ENCODE measurements at regions not wholly inside any gene's neighbourhood (a gene's known extent, or its start where the extent isn't known, plus 50 kb on each side); places are given as distances from the start of the nearest gene placed in this dataset.

DNA sequence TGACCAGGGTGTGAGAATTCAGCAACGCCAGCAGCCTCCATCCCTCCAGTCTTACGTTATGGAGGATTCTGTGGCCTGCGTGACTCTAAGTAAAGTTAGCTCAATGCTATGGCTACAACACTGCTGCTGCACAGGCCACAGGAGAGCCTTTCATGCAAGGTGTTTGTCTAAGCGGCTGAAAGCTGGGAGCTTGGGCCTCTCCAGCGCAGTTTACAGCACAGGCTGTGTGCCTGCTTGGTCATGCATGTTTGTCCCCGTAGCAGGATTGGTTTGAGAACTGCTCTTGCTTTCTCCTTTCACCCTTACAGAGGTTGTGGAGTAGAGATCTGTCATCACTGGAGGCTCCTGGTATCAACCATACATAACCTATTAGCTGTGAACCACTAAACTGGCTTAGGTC lies 113.1 kb upstream of the TMCC3 start:
- TF ChIP-seq ZBTB7A (IDR thresholded peaks at IDR 0.05; ENCODE audit: low read depth) (no peak), FOXM1 (IDR thresholded peaks at IDR 0.05; ENCODE audit: borderline replicate concordance, low read depth) (no peak), EGR1 (IDR thresholded peaks at IDR 0.05) (no peak), CEBPB (IDR thresholded peaks at IDR 0.05) (no peak), TAF1 (IDR thresholded peaks at IDR 0.05; ENCODE audit: low read depth) (no peak), YY1 (IDR thresholded peaks at IDR 0.05; ENCODE audit: low read depth) (no peak), TEAD4 (IDR thresholded peaks at IDR 0.05) (no peak), CREB1 (IDR thresholded peaks at IDR 0.05; ENCODE audit: low read depth) (no peak), EP300 (IDR thresholded peaks at IDR 0.05; ENCODE audit: borderline replicate concordance) (no peak), RAD21 (IDR thresholded peaks at IDR 0.05; ENCODE audit: low read depth) (no peak), USF1 (IDR thresholded peaks at IDR 0.05) (no peak)
- TF ChIP-seq, protein P1, sequence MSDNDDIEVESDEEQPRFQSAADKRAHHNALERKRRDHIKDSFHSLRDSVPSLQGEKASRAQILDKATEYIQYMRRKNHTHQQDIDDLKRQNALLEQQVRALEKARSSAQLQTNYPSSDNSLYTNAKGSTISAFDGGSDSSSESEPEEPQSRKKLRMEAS (IDR thresholded peaks at IDR 0.05), result no peak

GRCh38 chr12:94762943-94763342 lies 112.6 kb upstream of the TMCC3 start:
- TF ChIP-seq, protein P1 (IDR thresholded peaks at IDR 0.05), result no peak
- TF ChIP-seq TAF1 (IDR thresholded peaks at IDR 0.05; ENCODE audit: low read depth) (no peak), EP300 (IDR thresholded peaks at IDR 0.05; ENCODE audit: borderline replicate concordance) (no peak), YY1 (IDR thresholded peaks at IDR 0.05; ENCODE audit: low read depth) (no peak), USF1 (IDR thresholded peaks at IDR 0.05) (no peak)
- TF ChIP-seq, protein P2, sequence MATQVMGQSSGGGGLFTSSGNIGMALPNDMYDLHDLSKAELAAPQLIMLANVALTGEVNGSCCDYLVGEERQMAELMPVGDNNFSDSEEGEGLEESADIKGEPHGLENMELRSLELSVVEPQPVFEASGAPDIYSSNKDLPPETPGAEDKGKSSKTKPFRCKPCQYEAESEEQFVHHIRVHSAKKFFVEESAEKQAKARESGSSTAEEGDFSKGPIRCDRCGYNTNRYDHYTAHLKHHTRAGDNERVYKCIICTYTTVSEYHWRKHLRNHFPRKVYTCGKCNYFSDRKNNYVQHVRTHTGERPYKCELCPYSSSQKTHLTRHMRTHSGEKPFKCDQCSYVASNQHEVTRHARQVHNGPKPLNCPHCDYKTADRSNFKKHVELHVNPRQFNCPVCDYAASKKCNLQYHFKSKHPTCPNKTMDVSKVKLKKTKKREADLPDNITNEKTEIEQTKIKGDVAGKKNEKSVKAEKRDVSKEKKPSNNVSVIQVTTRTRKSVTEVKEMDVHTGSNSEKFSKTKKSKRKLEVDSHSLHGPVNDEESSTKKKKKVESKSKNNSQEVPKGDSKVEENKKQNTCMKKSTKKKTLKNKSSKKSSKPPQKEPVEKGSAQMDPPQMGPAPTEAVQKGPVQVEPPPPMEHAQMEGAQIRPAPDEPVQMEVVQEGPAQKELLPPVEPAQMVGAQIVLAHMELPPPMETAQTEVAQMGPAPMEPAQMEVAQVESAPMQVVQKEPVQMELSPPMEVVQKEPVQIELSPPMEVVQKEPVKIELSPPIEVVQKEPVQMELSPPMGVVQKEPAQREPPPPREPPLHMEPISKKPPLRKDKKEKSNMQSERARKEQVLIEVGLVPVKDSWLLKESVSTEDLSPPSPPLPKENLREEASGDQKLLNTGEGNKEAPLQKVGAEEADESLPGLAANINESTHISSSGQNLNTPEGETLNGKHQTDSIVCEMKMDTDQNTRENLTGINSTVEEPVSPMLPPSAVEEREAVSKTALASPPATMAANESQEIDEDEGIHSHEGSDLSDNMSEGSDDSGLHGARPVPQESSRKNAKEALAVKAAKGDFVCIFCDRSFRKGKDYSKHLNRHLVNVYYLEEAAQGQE (IDR thresholded peaks at IDR 0.05; ENCODE audit: low read depth), result no peak

GRCh38 chr12:94762259-94762942 lies 112.0 kb upstream of the TMCC3 start:
- no peak for TF ChIP-seq TCF12 (IDR thresholded peaks at IDR 0.05; ENCODE audit: low read depth)
- no peak for TF ChIP-seq CREB1 (IDR thresholded peaks at IDR 0.05; ENCODE audit: low read depth)
- TF ChIP-seq NFIC (IDR thresholded peaks at IDR 0.05), result no peak
- no peak for TF ChIP-seq USF1 (IDR thresholded peaks at IDR 0.05)
- no peak for TF ChIP-seq CEBPB (IDR thresholded peaks at IDR 0.05)
- no peak for TF ChIP-seq FOXM1 (IDR thresholded peaks at IDR 0.05; ENCODE audit: borderline replicate concordance, low read depth)
- TF ChIP-seq TEAD4 (IDR thresholded peaks at IDR 0.05), result no peak
- no peak for TF ChIP-seq EGR1 (IDR thresholded peaks at IDR 0.05)

- TF ChIP-seq YY1 (IDR thresholded peaks at IDR 0.05; ENCODE audit: low read depth) (no peak), TCF12 (IDR thresholded peaks at IDR 0.05; ENCODE audit: low read depth) (no peak), CREB1 (IDR thresholded peaks at IDR 0.05; ENCODE audit: low read depth) (no peak), EGR1 (IDR thresholded peaks at IDR 0.05) (no peak), RAD21 (IDR thresholded peaks at IDR 0.05; ENCODE audit: low read depth) (no peak), FOXM1 (IDR thresholded peaks at IDR 0.05; ENCODE audit: borderline replicate concordance, low read depth) (no peak), TEAD4 (IDR thresholded peaks at IDR 0.05) (no peak), USF1 (IDR thresholded peaks at IDR 0.05) (no peak), ZBTB7A (IDR thresholded peaks at IDR 0.05; ENCODE audit: low read depth) (no peak), TAF1 (IDR thresholded peaks at IDR 0.05; ENCODE audit: low read depth) (no peak)
- TF ChIP-seq, protein P2 (IDR thresholded peaks at IDR 0.05; ENCODE audit: low read depth), result no peak
These were observed 111.2 kb upstream of the TMCC3 start for GRCh38 chr12:94761559-94761958.

DNA sequence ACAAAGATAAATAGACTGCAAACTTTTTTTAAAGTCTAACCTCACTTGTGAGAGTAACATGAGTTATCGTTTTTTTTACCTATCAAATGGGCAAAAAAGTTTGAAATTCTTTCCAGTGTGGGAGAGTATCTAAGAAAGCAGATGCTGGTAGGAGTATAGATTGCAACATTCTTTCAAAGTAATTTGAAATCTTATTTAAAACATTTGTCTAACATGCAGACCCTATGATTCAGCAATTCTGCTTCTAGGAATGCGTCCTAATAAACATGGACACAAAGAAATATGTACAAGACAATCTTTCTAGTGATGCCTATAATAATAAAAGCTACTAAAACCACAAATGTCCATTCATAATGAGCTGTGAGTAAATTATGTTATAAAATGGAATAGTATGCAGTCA lies 110.4 kb upstream of the TMCC3 start:
- TF ChIP-seq RAD21 (IDR thresholded peaks at IDR 0.05; ENCODE audit: low read depth) (no peak), ZBTB7A (IDR thresholded peaks at IDR 0.05; ENCODE audit: low read depth) (no peak), NFIC (IDR thresholded peaks at IDR 0.05) (no peak), CEBPB (IDR thresholded peaks at IDR 0.05) (no peak), USF1 (IDR thresholded peaks at IDR 0.05) (no peak), TAF1 (IDR thresholded peaks at IDR 0.05; ENCODE audit: low read depth) (no peak), TEAD4 (IDR thresholded peaks at IDR 0.05) (no peak), EP300 (IDR thresholded peaks at IDR 0.05; ENCODE audit: borderline replicate concordance) (no peak), EGR1 (IDR thresholded peaks at IDR 0.05) (no peak), YY1 (IDR thresholded peaks at IDR 0.05; ENCODE audit: low read depth) (no peak), TCF12 (IDR thresholded peaks at IDR 0.05; ENCODE audit: low read depth) (no peak), CREB1 (IDR thresholded peaks at IDR 0.05; ENCODE audit: low read depth) (no peak), FOXM1 (IDR thresholded peaks at IDR 0.05; ENCODE audit: borderline replicate concordance, low read depth) (no peak)
- TF ChIP-seq, protein P1 (IDR thresholded peaks at IDR 0.05), result no peak
- TF ChIP-seq, protein P2 (IDR thresholded peaks at IDR 0.05; ENCODE audit: low read depth), result no peak

Measured in Ishikawa (cell line).